ENCODE measurements at regions not wholly inside any gene's neighbourhood (a gene's known extent, or its start where the extent isn't known, plus 50 kb on each side); places are given as distances from the start of the nearest gene placed in this dataset.

- TF ChIP-seq CTCF (IDR thresholded peaks at IDR 0.05) (no peak), POLR2A (IDR thresholded peaks at IDR 0.05) (no peak)
Observed at GRCh38 chr15:94141802-94142201, 89.6 kb upstream of the MCTP2 start.

Measured in uterus (tissue), 2 donors.